Right forelimb (tissue), 1 donor: ENCODE measurements at regions not wholly inside any gene's neighbourhood (a gene's known extent, or its start where the extent isn't known, plus 50 kb on each side); places are given as distances from the start of the nearest gene placed in this dataset.

Experiments used
- DNase-seq: peaks from one replicate; pipeline ENCODE4 v3.0.0-alpha.2; 2018

- no peak for DNase-seq
Measured at GRCh38 chr5:61916621-61917620, 389.1 kb upstream of the KIF2A start.

GRCh38 chr5:61918611-61919010 is 387.4 kb upstream of the KIF2A start:
- DNase-seq, result no peak

- no peak for DNase-seq
Measured at GRCh38 chr5:61919920-61920319, 386.1 kb upstream of the KIF2A start.

- DNase-seq, result no peak
Measured at GRCh38 chr5:61924251-61924650, 381.8 kb upstream of the KIF2A start.

- DNase-seq, result no peak
Measured at GRCh38 chr5:61926911-61927310, 379.1 kb upstream of the KIF2A start.

- DNase-seq, result no peak
Measured at GRCh38 chr5:61931236-61931635, 374.8 kb upstream of the KIF2A start.

GRCh38 chr5:61933787-61934626 is 372.0 kb upstream of the KIF2A start:
- DNase-seq, result peak; percentile 56

- no peak for DNase-seq
Measured at GRCh38 chr5:61941637-61942036, 364.4 kb upstream of the KIF2A start.

- no peak for DNase-seq
Measured at GRCh38 chr5:61942462-61943049, 363.4 kb upstream of the KIF2A start.

GRCh38 chr5:61943713-61944112 is 362.3 kb upstream of the KIF2A start:
- DNase-seq, result no peak

- no peak for DNase-seq
Measured at GRCh38 chr5:61948151-61948550, 357.9 kb upstream of the KIF2A start.

- no peak for DNase-seq
Measured at GRCh38 chr5:61949054-61949678, 356.8 kb upstream of the KIF2A start.

- no peak for DNase-seq
Measured at GRCh38 chr5:61949679-61950435, 356.1 kb upstream of the KIF2A start.

GRCh38 chr5:61951295-61951694 is 354.7 kb upstream of the KIF2A start:
- DNase-seq, result no peak

GRCh38 chr5:61953913-61954312 is 352.1 kb upstream of the KIF2A start:
- DNase-seq, result no peak

- no peak for DNase-seq
Measured at GRCh38 chr5:61964201-61964600, 341.8 kb upstream of the KIF2A start.

GRCh38 chr5:61965069-61965468 is 340.9 kb upstream of the KIF2A start:
- DNase-seq, result no peak

GRCh38 chr5:61965490-61965889 is 340.5 kb upstream of the KIF2A start:
- no peak for DNase-seq

- no peak for DNase-seq
Measured at GRCh38 chr5:61966296-61966955, 339.6 kb upstream of the KIF2A start.

GRCh38 chr5:61966997-61967396 is 339.0 kb upstream of the KIF2A start:
- DNase-seq, result no peak

- no peak for DNase-seq
Measured at GRCh38 chr5:61967681-61968080, 338.3 kb upstream of the KIF2A start.

- DNase-seq, result no peak
Measured at GRCh38 chr5:61969347-61969746, 336.7 kb upstream of the KIF2A start.
